H9 (cell line): ENCODE measurements at regions not wholly inside any gene's neighbourhood (a gene's known extent, or its start where the extent isn't known, plus 50 kb on each side); places are given as distances from the start of the nearest gene placed in this dataset.

Source experiments
- DNase-seq: peaks from one replicate; pipeline ENCODE4 v3.0.0-alpha.2; 2017
- H2AFZ ChIP-seq: one replicate; pipeline ENCODE4 v1.6.1; 2013; ENCODE audit warnings: mild to moderate bottlenecking, low read length, control low read depth, moderate library complexity
- H2AK5ac ChIP-seq: 2 replicates; pipeline ENCODE4 v1.6.1; 2013; ENCODE audit warnings: low read length, control low read depth, mixed read lengths; ENCODE audit not compliant: insufficient read length
- H2BK120ac ChIP-seq: one replicate; pipeline ENCODE4 v1.6.1; 2013; ENCODE audit warnings: low read depth, mild to moderate bottlenecking, low read length, control low read depth, inconsistent platforms; ENCODE audit not compliant: poor library complexity, severe bottlenecking
- H2BK12ac ChIP-seq: 2 replicates; pipeline ENCODE4 v1.6.1; 2013; ENCODE audit warnings: low read length, control low read depth, mixed read lengths, low read depth; ENCODE audit not compliant: insufficient read length
- H2BK15ac ChIP-seq: 2 replicates; pipeline ENCODE4 v1.6.1; 2013; ENCODE audit warnings: low read depth, low read length, control low read depth
- H2BK20ac ChIP-seq: one replicate; pipeline ENCODE4 v1.6.1; 2013; ENCODE audit warnings: low read depth, mild to moderate bottlenecking, low read length, control low read depth, inconsistent platforms; ENCODE audit not compliant: poor library complexity, severe bottlenecking
- H2BK5ac ChIP-seq: 2 replicates; pipeline ENCODE4 v1.6.1; 2013; ENCODE audit warnings: low read length, control low read depth, mixed read lengths; ENCODE audit not compliant: insufficient read length
- H3K14ac ChIP-seq: 2 replicates; pipeline ENCODE4 v1.6.1; 2013; ENCODE audit warnings: low read length, control low read depth; ENCODE audit not compliant: insufficient read depth
- H3K18ac ChIP-seq: 2 replicates; pipeline ENCODE4 v1.6.1; 2013; ENCODE audit warnings: low read depth, mild to moderate bottlenecking, mixed read lengths, low read length, control low read depth; ENCODE audit not compliant: insufficient read length
- H3K23ac ChIP-seq: 2 replicates; pipeline ENCODE4 v1.6.1; 2013; ENCODE audit warnings: low read length, control low read depth, mixed read lengths, low read depth; ENCODE audit not compliant: insufficient read length
- H3K23me2 ChIP-seq: 2 replicates; pipeline ENCODE4 v1.6.1; 2013; ENCODE audit warnings: low read depth, mild to moderate bottlenecking, mixed read lengths, low read length, control low read depth; ENCODE audit not compliant: insufficient read length, poor library complexity, severe bottlenecking
- H3K27ac ChIP-seq: 2 replicates; pipeline ENCODE4 v1.5.1; 2013; ENCODE audit warnings: low read length, control low read depth, mixed read lengths, low read depth; ENCODE audit not compliant: insufficient read length
- H3K27me3 ChIP-seq: 2 replicates; pipeline ENCODE4 v1.6.1; 2013; ENCODE audit warnings: low read length, control low read depth, inconsistent platforms; ENCODE audit not compliant: insufficient read depth
- H3K4ac ChIP-seq: 2 replicates; pipeline ENCODE4 v1.6.1; 2013; ENCODE audit warnings: low read depth, mild to moderate bottlenecking, control low read depth, inconsistent platforms, low read length, moderate library complexity
- H3K4me1 ChIP-seq: 2 replicates; pipeline ENCODE4 v1.6.1; 2013; ENCODE audit warnings: low read length, control low read depth, inconsistent platforms; ENCODE audit not compliant: insufficient read depth
- H3K4me2 ChIP-seq: 2 replicates; pipeline ENCODE4 v1.6.1; 2013; ENCODE audit warnings: low read length, control low read depth, mixed read lengths; ENCODE audit not compliant: insufficient read length, insufficient read depth
- H3K56ac ChIP-seq: 2 replicates; pipeline ENCODE4 v1.6.1; 2013; ENCODE audit warnings: low read depth, mild to moderate bottlenecking, mixed read lengths, low read length, control low read depth; ENCODE audit not compliant: insufficient read length
- H3K79me1 ChIP-seq: 2 replicates; pipeline ENCODE4 v1.6.1; 2013; ENCODE audit warnings: low read depth, mild to moderate bottlenecking, moderate library complexity, low read length, control low read depth, inconsistent platforms; ENCODE audit not compliant: insufficient read depth, poor library complexity, severe bottlenecking
- H3K79me2 ChIP-seq: 2 replicates; pipeline ENCODE4 v1.6.1; 2013; ENCODE audit warnings: low read length, control low read depth, inconsistent platforms; ENCODE audit not compliant: insufficient read depth
- H3K9ac ChIP-seq: 2 replicates; pipeline ENCODE4 v1.6.1; 2013; ENCODE audit warnings: low read length, control low read depth, mixed read lengths; ENCODE audit not compliant: insufficient read length; ENCODE audit errors: extremely low read depth
- H3K9me3 ChIP-seq: one replicate; pipeline ENCODE4 v1.6.1; 2013; ENCODE audit warnings: low read depth, low read length, inconsistent platforms; ENCODE audit not compliant: control insufficient read depth
- H3T11ph ChIP-seq: one replicate; pipeline ENCODE4 v1.6.1; 2013; ENCODE audit warnings: mild to moderate bottlenecking, low read length, control low read depth, inconsistent platforms
- H4K20me1 ChIP-seq: one replicate; pipeline ENCODE4 v1.6.1; 2013; ENCODE audit not compliant: control insufficient read depth, insufficient read length, insufficient read depth
- H4K5ac ChIP-seq: 2 replicates; pipeline ENCODE4 v1.6.1; 2013; ENCODE audit warnings: low read depth, mild to moderate bottlenecking, mixed read lengths, low read length, control low read depth; ENCODE audit not compliant: insufficient read length
- H4K8ac ChIP-seq: replicated peaks from 2 replicates; pipeline ENCODE4 v1.6.1; 2013; ENCODE audit warnings: low read length, control low read depth, mixed read lengths, low read depth; ENCODE audit not compliant: insufficient read length
- H4K91ac ChIP-seq: 2 replicates; pipeline ENCODE4 v1.6.1; 2013; ENCODE audit warnings: low read depth, mild to moderate bottlenecking, moderate library complexity, mixed read lengths, low read length, control low read depth; ENCODE audit not compliant: insufficient read length
- H3K27ac Mint-ChIP-seq, 3 experiments: 2 replicates in 2 of 3; 3 replicates in 1 of 3; pipeline ENCODE4 v1.8.0; 2020 to 2021; ENCODE audit warnings: mixed read lengths in 3 of 3, mild to moderate bottlenecking in 1 of 3, moderate library complexity in 1 of 3
- H3K27me3 Mint-ChIP-seq: 2 replicates; pipeline ENCODE4 v1.8.0; 2021; ENCODE audit warnings: low read depth, mild to moderate bottlenecking, moderate library complexity, mixed read lengths
- H3K36me3 Mint-ChIP-seq, 3 experiments: 2 replicates in 2 of 3; 3 replicates in 1 of 3; pipeline ENCODE4 v1.8.0; 2020 to 2021; ENCODE audit warnings: low read depth in 3 of 3, mixed read lengths in 3 of 3; ENCODE audit not compliant: insufficient read depth in 1 of 3
- H3K4me1 Mint-ChIP-seq, 2 experiments: 2 replicates each; pipeline ENCODE4 v1.8.0; 2020; ENCODE audit warnings: mixed read lengths in 2 of 2
- H3K4me3 Mint-ChIP-seq, 2 experiments: 2 replicates in 1 of 2; 3 replicates in 1 of 2; pipeline ENCODE4 v1.8.0; 2020 to 2021; ENCODE audit warnings: mild to moderate bottlenecking in 2 of 2, mixed read lengths in 2 of 2, moderate library complexity in 1 of 2
- H3K9me3 Mint-ChIP-seq, 2 experiments: 2 replicates in 1 of 2; 3 replicates in 1 of 2; pipeline ENCODE4 v1.8.0; 2020; ENCODE audit warnings: mild to moderate bottlenecking in 2 of 2, mixed read lengths in 2 of 2, moderate library complexity in 1 of 2
- CTCF ChIP-seq: fragments of 200-600 bp; sonication (generic); conservative IDR thresholded peaks from 3 replicates; pipeline ENCODE4 v1.8.0; 2021; ENCODE audit warnings: antibody characterized with exemption, mild to moderate bottlenecking
- WGBS: extraction: QIAGEN DNeasy Blood & Tissue Kit; methylation state at CpG from one replicate; pipeline ENCODE4 v1.1.7; 2013; ENCODE audit warnings: missing lambda C conversion rate, low lambda C conversion rate, mixed read lengths; ENCODE audit not compliant: insufficient read length; ENCODE audit errors: extremely low coverage; 5-methylcytosine and 5-hydroxymethylcytosine counted together

- no peaks in the 10 kb centered on the region for H3K79me2 ChIP-seq
- no peaks in the 10 kb centered on the region for H3K79me1 ChIP-seq
- no peak overlapping the region for H2BK120ac ChIP-seq
- no peaks in the 10 kb centered on the region for H3K23me2 ChIP-seq
- no peaks in the 10 kb centered on the region for H3K27me3 Mint-ChIP-seq
- no peak overlapping the region for H3K9ac ChIP-seq
- no peak overlapping the region for H2BK15ac ChIP-seq
- H3K27me3 ChIP-seq: no peaks in the 10 kb centered on the region
- H4K5ac ChIP-seq: no peak overlapping the region
- H2AFZ ChIP-seq: no peak overlapping the region
- H3K18ac ChIP-seq: no peak overlapping the region
- H4K91ac ChIP-seq: no peak overlapping the region
- H3K27ac ChIP-seq: no peak overlapping the region
- no peaks in the 10 kb centered on the region for H4K20me1 ChIP-seq
- H3K4me1 Mint-ChIP-seq: no peaks in the 10 kb centered on the region
- no peak overlapping the region for H3K56ac ChIP-seq
- TF ChIP-seq CTCF: no peak
- H3K36me3 Mint-ChIP-seq: no peaks in the 10 kb centered on the region
- no peak overlapping the region for H3T11ph ChIP-seq
- H3K4ac ChIP-seq: no peak overlapping the region
- no peak overlapping the region for H2AK5ac ChIP-seq
- no peak overlapping the region for H2BK20ac ChIP-seq
- H2BK5ac ChIP-seq: no peak overlapping the region
- H2BK12ac ChIP-seq: no peak overlapping the region
- no peaks in the 10 kb centered on the region for H3K4me1 ChIP-seq
- H4K8ac ChIP-seq: no peak overlapping the region
- no peak overlapping the region for H3K27ac Mint-ChIP-seq
- WGBS: no CpG with 5 or more reads among the region's 2 CpGs
- H3K9me3 Mint-ChIP-seq: peaks cover 0 to 4% of the 10 kb centered on the region in 2 experiments; a peak in 1 of 5 replicates
- no peaks in the 10 kb centered on the region for H3K9me3 ChIP-seq
- no peak overlapping the region for H3K4me2 ChIP-seq
- no peak overlapping the region for H3K14ac ChIP-seq
- no peak overlapping the region for H3K4me3 Mint-ChIP-seq
- DNase-seq: no peak
- no peak overlapping the region for H3K23ac ChIP-seq
These were observed 590.6 kb upstream of the RAB6C start for GRCh38 chr2:129388870-129389269.
